AG10803 (cell line): ENCODE measurements at regions not wholly inside any gene's neighbourhood (a gene's known extent, or its start where the extent isn't known, plus 50 kb on each side); places are given as distances from the start of the nearest gene placed in this dataset.

ENCODE experiments used
- DNase-seq: peaks from one replicate; pipeline ENCODE4 v3.0.0; 2010; ENCODE audit warnings: low read depth
- H3K4me3 ChIP-seq: 2 replicates; pipeline ENCODE4 v1.5.1; 2011; ENCODE audit warnings: mild to moderate bottlenecking, low read length, control low read depth
- CTCF ChIP-seq: conservative IDR thresholded peaks from 2 replicates; pipeline ENCODE4 v1.5.1; 2011; ENCODE audit warnings: mild to moderate bottlenecking, low read length, control low read depth, inconsistent platforms

GRCh38 chr18:54775686-54776085 lies 52.6 kb upstream of the RAB27B start:
- peak; percentile 55 for DNase-seq
- no peak overlapping the region for H3K4me3 ChIP-seq
- TF ChIP-seq CTCF = peak; percentile 50

- H3K4me3 ChIP-seq = no peak overlapping the region
- DNase-seq = peak; percentile 97
- no peak for TF ChIP-seq CTCF
These were observed 51.8 kb upstream of the RAB27B start for GRCh38 chr18:54776282-54776977.

- H3K4me3 ChIP-seq = no peak overlapping the region
- no peak for TF ChIP-seq CTCF
- no peak for DNase-seq
These were observed 51.0 kb upstream of the RAB27B start for GRCh38 chr18:54777118-54777791.

- H3K4me3 ChIP-seq = no peak overlapping the region
- no peak for TF ChIP-seq CTCF
- no peak for DNase-seq
These were observed 50.3 kb upstream of the RAB27B start for GRCh38 chr18:54777989-54778388.
